HG03139 (cell line): ENCODE measurements at regions not wholly inside any gene's neighbourhood (a gene's known extent, or its start where the extent isn't known, plus 50 kb on each side); places are given as distances from the start of the nearest gene placed in this dataset.

Source experiments
- ATAC-seq: cut with Tn5 transposase; IDR thresholded peaks from one replicate; pipeline ENCODE4 v1.9.1; 2021; ENCODE audit not compliant: unreplicated experiment

DNA sequence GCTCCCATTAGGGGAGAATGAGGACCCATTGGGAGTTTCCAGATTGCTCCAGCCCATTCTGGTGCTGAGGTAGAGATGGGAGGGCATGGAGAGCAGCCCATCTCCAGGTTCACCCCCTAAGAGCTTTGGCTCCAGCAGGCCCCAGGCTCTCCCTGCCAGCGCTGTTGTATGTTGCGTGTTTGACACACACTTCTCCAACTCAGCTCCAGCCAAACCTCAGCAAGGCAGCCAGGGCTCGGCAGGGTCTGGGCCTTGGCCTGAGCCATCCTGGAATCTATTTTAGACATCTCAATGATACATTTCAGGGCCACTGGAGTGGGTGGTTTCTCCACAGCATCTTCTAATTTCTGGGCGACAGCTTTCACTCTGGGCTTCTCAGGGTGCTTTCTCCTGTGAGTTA is 117.0 kb downstream of the NAV1 start:
- ATAC-seq = no peak

DNA sequence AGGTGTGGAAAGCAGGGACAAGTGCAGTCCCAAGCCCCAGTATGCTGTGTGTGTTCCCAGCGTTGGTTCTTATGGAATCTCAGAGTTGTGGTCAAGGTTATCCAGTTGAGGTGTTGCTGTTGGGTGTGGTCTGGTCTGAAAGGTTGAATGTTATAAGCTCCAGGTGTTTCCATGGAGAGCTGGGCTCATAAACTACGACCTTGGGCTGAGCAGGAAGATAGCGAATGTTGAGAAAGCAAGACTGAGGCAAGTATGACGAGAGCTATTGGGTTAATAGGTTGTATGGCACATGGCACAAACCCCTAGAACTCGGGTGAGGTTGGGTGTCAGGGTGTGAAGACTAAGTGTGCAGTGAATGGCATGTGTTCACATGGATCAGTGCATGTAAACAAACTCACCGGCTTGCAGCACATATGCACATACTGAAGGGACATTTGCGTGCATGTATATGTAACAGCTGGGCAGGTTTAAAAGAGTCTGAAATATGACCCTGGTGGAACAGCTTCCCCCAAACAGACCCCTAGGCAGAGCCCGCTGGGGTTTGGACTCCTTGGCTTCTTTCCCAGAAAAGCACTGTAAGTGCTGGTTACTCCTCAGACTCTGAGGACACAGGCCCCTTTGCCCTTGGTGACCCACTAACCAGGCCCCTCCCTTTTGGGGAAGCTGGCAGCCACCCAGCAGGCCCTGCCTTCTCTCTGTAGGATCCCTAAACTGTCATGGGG is 117.5 kb downstream of the NAV1 start:
- no peak for ATAC-seq

DNA sequence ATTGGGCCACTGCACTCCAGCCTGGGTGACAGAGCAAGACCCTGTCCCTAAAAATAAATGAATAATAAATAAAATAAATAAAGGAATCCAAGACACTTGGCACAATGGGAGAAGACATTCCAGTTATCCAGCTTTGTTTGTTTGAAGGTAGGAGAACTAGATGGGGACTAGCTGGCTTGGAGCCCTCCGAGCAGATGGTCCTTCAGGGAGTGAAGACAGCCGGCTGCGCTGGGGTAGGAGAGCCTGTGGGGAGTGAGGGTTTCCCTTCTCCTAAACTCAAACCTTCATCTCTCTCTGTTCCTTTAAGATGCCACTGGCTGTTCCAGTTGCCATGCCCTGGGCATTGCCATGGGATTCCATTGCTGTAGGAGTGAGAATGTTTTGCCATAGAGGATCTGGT is 120.6 kb downstream of the NAV1 start:
- no peak for ATAC-seq

DNA sequence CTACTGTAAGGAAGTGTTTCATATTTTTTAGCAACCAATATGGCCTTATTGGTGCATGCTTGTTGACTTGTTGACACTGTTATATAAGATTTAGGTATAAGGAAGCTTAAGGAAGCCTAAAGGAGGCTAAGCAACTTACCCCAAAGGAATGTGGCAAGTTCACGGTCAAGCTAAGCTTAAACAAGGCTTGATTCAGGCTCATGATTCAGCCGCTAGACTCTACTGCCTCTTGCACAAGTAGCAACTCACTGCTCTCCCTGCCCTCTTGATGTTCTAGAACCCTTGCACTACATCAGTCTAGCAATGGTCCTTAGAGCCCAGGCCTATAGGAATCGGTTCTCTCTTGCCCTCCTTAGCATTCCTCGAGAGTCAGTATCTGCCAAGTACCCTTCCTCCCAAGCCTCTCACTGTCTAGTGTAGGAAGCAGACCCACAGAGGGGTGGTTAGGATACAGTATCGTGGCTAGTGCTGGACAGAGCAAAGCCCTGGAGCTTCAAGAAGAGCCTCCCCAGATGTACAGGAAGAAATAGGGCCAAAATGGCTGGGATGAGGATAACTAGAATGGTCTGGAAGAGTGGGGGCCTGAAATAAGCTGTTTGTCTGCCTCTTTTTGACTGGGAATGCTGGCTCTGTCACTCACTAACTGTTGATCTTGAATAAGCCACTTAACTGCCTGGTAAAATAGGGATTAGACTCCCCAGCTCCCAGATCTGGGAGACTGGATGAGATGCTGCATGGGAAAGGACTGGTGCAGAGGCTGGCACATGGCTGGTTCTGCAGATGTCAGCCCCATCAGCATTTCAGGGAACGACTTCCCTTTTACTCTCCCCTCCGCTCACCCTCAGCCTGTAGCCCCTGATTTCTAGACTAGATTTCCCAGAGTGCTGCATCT is 122.2 kb downstream of the NAV1 start:
- no peak for ATAC-seq

DNA sequence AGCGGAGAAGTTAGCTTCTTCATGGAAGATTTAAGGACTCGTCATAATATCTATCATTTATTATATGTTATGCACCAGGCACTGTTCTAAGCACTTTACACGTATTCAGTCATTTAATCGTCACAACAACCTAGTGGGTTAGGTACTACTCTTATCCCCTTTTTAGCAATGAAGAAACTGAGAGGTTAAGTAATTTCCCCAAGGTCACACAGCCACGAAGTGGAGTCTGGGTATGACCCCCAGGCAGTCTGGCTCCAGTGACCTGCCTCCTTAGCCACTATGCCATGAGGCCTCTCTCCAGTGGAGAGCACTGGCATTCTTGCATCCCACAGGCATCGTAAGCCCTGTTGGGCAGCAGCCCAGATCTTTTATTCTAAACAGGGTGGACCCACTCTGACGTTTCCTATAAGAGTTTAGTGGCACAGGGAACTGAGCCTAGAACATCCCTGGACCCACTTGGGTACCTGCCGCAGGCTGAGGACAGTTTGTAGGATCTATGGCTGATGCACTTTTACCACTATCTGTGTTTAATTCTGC is 123.0 kb downstream of the NAV1 start:
- no peak for ATAC-seq

DNA sequence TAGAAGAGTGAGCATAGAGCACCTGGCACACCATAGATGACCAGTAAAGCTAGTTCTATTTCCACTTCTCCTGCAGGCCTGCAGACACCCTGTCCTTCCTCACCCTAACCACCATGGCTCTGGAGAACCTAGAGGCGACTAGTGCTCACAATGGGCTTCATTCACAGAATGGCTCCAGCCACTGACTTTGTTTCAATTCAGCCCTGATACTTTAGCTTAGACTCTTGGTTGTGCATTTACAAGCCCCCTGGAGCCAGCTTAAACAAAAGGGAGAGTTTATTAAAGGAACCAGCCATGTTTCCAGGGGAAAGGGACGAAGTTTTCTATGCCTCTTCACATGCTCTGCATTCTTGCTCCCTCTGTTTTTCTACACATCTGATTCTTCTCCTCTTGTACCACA is 123.7 kb downstream of the NAV1 start:
- no peak for ATAC-seq

DNA sequence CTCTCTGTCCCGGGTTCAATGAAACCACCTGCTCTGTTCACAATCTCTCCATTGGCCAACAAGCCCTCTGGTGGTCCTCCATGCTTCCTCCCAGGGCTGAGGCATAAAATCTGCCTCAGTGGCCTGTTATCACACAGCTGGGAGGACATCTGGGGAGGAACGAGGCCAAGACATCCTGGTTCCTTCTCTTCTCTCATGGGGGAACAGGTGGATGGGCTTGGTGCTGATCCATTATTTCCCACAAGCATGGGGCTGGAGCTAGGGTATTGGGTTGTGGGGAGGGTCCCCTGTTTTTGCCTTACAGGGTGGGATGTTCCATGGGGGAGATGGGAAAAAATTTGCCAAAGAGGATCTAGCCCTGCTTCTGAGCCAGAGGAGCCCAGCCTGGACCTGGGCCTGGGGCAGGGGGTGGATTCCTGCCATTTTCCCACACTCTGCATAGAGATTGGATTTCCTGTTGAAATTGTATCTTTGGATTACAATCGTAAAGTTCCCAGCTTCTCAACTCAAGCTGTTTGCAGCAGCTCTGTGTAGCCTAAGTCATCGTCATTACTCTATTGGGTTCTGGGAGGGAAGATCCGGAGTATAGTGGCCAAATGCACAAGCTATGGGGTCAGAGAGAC is 124.7 kb downstream of the NAV1 start:
- ATAC-seq = no peak

DNA sequence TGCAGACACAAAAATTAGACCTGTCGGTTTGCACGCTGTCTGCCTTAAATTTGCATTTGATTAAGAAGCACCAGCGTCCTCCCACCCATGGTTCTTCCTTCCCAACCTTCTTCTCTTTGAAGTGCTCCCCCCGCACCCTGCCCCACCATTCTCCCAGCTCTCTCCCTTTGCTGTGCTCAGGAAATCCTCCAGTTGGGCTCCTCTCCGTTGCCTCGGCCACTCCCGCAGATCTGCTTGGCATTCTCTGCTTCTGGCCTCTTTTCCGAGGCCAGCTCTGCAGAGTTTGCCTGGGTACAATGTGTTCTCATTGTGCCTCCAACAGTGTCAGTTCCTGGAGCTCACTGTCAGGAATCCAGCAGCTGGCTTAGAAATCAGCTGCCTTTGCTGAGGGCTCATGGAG is 126.1 kb downstream of the NAV1 start:
- no peak for ATAC-seq

DNA sequence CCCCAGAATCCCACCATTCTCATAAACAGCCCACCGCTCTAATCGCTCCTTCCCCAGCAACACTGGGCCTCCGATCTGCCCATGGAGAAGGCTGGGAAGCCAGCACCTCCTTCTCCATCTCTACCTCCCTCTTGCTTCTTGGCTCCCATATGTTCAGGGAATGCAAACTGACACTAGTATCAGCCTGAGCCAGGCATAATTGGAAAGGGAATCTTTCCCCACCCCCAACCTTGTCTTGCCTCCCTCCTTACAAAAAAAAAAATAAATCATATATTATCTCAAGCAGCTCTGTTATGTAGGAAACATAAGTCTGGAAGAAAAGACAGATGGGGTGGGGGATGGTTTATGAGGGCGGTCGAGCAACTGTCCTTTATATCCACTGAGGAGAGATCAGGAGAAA is 127.2 kb downstream of the NAV1 start:
- ATAC-seq = no peak

DNA sequence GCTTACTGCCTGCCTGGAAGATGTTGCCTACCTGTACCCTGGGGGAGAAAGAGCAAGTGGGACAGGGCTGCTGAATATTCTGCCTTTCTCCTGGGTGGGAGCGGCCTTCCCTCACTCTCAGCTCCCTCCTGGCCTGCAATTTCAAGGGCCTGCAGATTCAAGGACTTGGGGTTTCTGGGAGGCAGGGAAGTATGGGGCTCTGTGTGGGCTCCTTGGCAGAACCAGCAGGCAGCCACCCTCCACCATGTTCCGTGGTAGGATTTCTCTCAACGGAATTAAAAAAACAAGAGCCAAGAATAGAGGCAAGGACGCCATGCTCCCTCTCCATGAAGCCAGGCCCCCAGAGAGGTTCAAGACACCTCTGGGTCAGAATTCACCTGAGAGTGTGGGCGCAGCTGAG is 127.7 kb downstream of the NAV1 start:
- no peak for ATAC-seq

DNA sequence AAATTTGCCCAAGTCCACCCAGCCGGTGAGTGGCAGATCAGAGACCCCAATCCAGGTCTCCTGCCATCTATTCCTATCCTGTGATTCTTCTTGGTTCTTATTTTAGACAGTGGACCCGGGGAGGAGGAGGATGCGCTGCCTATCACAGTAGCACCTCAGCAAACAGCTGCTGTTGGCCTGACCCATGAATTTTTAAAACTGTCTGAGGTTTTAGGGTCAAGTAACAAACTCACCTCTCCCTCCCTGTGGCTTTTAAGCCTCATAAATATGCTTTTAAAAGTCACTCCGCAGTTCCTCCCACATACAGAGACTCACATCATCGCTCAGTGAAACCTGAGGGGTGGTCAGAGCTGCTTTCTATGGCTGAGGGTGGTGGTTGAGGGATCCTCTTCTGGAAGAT is 128.6 kb downstream of the NAV1 start:
- no peak for ATAC-seq

DNA sequence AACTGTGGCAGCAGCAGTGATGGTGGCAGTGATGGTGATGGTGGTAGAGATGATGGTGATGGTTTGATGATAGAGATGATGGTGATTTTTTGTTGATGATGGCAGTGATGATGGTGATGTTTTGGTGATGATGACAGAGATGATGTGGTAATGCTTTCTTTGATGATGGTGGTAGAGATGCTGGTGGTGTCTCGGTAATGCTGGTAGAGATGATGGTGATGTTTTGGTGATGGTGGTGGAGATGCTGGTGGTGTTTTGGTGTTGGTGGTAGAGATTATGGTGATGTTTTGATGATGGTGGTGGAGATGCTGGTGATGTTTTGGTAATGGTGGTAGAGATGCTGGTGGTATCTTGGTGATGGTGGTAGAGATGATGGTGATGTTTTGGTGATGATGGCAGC is 131.6 kb downstream of the NAV1 start:
- no peak for ATAC-seq

DNA sequence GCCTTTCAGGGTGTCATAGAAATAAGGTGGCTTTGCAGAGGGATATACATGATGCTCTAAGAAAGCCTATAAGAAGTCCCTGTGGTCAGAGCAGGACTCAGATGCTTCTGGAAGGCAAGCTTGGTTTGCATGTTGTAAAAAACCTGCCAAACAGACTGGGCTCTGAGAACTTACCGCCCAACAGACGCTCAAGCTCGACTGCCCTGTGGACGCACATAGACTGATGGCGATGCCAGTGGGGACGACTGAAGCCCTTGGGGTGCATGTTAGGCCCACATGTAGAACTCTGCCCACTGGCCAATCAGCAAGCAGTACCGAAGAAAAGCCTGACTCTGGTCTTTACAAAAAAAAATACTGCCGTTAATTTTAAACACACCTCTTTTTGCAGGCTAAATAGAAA is 133.8 kb downstream of the NAV1 start:
- ATAC-seq = no peak

DNA sequence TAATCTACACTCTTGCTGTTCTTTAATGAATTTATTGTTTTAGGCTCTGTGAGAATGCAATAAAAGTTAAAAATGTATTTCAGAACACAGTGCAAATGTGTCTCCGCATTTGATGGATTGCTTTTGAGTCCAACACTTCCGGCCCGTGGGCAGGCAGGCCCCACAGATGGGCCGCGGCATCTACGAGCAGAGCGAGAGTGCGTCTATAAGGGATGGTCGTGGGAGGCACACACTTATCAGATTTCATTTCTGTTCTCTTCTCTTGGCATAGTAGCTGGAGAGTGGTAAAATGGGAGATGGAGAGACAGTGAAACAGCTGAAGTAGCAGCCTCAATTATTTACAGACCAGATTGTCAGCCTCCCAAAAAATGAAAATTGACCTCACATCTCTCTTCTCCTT is 134.2 kb downstream of the NAV1 start:
- no peak for ATAC-seq

DNA sequence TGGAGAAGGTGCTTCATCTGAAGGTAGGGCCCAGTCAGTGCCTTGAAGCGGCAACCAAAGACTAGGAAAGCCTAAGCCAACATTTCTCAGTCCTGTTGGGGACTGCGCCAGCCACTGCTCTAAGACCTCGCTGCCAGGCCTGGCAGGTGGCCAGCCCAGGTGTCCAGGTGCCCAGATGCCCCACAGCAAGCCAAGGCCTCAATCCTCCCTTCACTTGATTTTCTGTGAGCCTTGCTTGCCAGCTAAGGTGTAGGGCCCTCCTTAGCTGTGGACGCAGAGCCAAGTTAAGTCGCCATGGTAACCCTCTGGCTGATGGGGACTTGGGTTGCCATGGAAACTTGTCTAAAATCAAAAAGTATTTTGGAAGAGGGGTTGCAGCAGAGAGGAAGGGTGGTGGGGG is 135.0 kb downstream of the NAV1 start:
- no peak for ATAC-seq

DNA sequence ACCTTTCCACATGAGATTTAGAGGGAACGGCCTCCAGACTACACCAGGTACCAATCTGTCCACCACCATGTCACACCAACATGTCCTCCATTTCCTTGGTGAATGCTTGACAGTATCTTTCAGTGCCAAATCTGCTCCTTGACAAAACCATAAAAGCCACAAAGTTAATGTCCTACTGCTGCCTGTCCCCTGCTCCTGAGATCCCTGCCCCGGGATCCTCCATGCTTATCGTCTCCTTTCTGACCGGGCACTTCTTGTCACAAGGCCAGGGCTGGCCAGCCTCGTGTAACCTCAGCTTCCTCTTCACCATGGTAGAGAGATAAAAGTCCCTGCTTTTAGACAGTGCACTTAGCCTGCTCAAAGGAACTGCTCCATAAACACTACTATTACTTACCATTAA is 136.2 kb downstream of the NAV1 start:
- no peak for ATAC-seq

DNA sequence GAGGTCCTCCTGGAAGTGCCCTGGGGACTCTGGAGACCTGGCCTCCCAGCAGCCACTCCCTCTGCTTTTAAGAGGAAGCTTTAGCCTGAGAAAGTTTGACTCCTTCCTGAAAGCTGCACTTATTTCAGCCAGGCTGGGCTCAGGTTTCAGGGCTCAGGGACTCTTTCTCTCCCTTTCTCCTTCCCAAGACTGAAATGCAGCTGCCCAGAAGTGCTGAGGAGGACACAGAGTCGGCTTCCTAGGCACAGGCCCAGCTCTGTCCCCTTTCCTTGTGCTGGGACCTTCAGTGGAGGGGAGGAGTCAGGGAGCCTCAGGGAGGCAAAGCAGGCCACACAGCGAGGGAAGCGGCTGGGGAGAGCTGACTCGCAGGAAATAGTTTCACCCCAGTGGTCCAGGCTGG is 137.3 kb downstream of the NAV1 start:
- ATAC-seq = no peak

DNA sequence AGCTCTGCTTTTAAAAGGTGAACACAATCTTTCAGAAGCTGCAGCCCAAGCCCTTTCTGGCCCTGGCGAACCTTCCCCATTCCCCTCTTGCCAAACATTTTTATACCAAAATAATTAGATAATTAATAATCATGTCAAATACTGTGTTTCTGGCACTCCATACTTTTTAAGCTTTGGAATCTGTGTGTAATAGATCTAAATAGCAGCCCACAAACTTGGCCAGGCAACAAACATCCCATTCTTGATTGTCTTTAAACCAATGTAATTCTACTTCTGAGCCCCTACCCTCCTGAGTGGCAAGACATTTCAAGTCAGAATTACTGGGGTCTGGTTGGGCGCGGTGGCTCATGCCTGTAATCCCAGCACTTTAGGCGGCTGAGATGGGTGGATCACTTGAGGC is 137.7 kb downstream of the NAV1 start:
- ATAC-seq = no peak

DNA sequence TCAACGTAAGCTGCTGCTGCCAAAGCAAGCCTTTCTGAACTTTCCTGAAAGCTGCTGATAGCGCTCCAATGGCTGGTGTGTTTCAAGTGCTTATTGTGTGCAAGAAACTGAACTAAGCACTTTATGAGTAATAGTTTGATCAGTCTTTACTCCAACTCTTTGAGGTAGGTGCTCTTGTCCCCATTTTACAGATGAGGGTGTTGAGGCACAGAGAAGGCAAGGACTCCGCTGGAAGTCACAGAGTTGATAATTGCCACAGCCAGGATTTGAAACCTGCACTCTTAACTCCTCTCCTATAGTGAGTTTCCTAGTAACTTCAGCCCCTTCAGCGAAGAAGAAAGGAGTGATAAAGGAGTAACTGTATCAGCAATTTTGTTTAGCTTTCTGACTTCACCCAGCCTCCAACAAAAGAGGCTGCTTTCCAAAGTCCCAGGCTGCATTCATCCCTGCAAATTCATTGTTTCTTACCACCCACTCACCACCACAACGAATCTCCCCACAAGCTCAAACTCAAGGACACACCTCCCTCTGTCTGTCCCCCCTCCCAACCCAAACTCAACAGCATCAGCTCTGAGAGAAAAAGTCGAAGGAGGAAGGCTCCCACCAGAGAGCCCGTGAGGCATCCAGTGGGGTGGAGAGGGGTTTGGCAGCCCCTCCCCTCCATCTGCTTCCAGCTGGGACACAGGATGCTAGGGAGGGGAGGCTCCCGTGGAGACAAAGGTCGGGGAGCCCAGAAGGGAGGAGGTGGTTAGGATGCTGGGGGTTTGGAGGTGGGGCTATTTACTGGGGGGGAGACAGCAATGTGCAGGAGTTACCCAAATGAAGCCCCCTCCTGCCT is 139.6 kb downstream of the NAV1 start:
- no peak for ATAC-seq

DNA sequence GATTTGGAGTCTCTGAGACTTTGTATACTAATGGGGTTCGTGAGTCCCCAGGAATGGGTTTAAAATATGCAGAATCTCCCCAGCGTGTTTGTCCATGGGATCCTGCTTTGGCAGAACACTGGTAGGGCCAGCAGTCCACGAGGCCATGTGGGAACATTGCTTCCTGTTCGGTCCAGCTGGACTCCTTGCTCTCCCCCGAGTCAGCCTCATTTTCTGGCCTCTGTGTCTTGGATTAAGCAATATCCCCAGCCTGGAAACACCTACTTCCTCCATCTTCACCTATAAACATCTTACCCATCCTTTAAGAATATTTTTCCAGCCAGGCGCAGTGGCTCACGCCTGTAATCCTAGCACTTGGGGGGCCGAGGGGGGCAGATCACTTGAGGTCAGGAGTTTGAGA is 142.4 kb downstream of the NAV1 start:
- ATAC-seq = no peak

DNA sequence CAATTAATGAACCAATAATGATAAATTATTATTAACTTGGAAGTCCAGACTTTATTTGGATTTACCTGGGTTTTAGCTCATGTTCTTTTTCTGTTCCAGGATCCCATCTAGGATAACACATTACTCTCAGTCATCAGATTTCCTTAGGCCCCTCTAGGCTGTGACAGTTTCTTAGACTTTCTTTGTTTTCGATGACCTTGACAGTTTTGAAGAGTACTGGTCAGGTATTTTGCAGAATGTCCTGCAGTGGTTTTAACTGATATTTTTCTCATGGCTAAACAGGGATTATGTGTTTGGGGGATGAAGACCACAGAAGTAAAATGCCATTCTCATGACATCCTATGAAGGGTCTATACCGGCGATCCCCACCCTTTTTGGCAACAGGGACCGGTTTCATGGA is 144.0 kb downstream of the NAV1 start:
- no peak for ATAC-seq
